Smooth muscle cell (in vitro differentiated cells): ENCODE measurements at regions not wholly inside any gene's neighbourhood (a gene's known extent, or its start where the extent isn't known, plus 50 kb on each side); places are given as distances from the start of the nearest gene placed in this dataset.

ENCODE experiments used
- DNase-seq: peaks from one replicate; lab custom pipeline; 2025; ENCODE audit not compliant: unreplicated experiment; lab: John Stamatoyannopoulos, UW
- H2AFZ ChIP-seq: fragments of 200-600 bp; sonication (generic); 2 replicates; pipeline ENCODE4 v1.6.0; 2016; ENCODE audit warnings: antibody characterized with exemption, low read depth, mild to moderate bottlenecking
- H3F3A ChIP-seq: fragments of 200-600 bp; sonication (generic); 2 replicates; pipeline ENCODE4 v1.6.0; 2017; ENCODE audit warnings: antibody characterized with exemption, low read depth
- H3K27ac ChIP-seq: fragments of 200-600 bp; sonication (generic); 2 replicates; pipeline ENCODE4 v1.5.1; 2016; ENCODE audit warnings: low read depth, mild to moderate bottlenecking
- H3K27me3 ChIP-seq: fragments of 200-600 bp; sonication (generic); 2 replicates; pipeline ENCODE4 v1.6.1; 2016; ENCODE audit warnings: low read depth, mild to moderate bottlenecking
- H3K36me3 ChIP-seq: fragments of 200-600 bp; sonication (generic); 2 replicates; pipeline ENCODE4 v1.5.1; 2016; ENCODE audit warnings: low read depth
- H3K4me1 ChIP-seq: fragments of 200-600 bp; sonication (generic); 2 replicates; pipeline ENCODE4 v1.5.1; 2016; ENCODE audit warnings: low read depth
- H3K4me2 ChIP-seq: fragments of 200-600 bp; sonication (generic); 2 replicates; pipeline ENCODE4 v1.6.0; 2016; ENCODE audit warnings: mild to moderate bottlenecking
- H3K4me3 ChIP-seq: fragments of 200-600 bp; sonication (generic); 2 replicates; pipeline ENCODE4 v1.5.1; 2016; ENCODE audit warnings: mild to moderate bottlenecking
- H3K79me2 ChIP-seq: fragments of 200-600 bp; sonication (generic); 2 replicates; pipeline ENCODE4 v1.6.0; 2016; ENCODE audit warnings: low read depth, mild to moderate bottlenecking
- H3K9ac ChIP-seq: fragments of 200-600 bp; sonication (generic); 2 replicates; pipeline ENCODE4 v1.6.0; 2016; ENCODE audit warnings: low read depth
- H3K9me3 ChIP-seq: fragments of 200-600 bp; sonication (generic); replicated peaks from 2 replicates; pipeline ENCODE4 v1.5.1; 2016; ENCODE audit warnings: low read depth
- H4K20me1 ChIP-seq: fragments of 200-600 bp; sonication (generic); 2 replicates; pipeline ENCODE4 v1.6.0; 2016; ENCODE audit warnings: low read depth
- WGBS: methylation state at CpG from one replicate; pipeline ENCODE4 v1.1.7; 2016; ENCODE audit warnings: low lambda C conversion rate; 5-methylcytosine and 5-hydroxymethylcytosine counted together
- TF ChIP-seq, protein P1 (sequence below): fragments of 200-600 bp; sonication (generic); IDR thresholded peaks from 2 replicates; pipeline ENCODE4 v1.5.1; 2017; ENCODE audit warnings: borderline replicate concordance, mild to moderate bottlenecking, antibody characterized with exemption; ENCODE audit not compliant: insufficient read depth, poor library complexity, severe bottlenecking

- Histone ChIP-seq H3K79me2 (no peaks in the 10 kb centered on the region), H2AFZ (no peak overlapping the region), H3K36me3 (no peaks in the 10 kb centered on the region), H3K4me2 (no peak overlapping the region), H3F3A (no peaks in the 10 kb centered on the region), H3K9me3 (no peaks in the 10 kb centered on the region), H4K20me1 (no peaks in the 10 kb centered on the region), H3K4me3 (no peak overlapping the region), H3K27me3 (no peaks in the 10 kb centered on the region), H3K4me1 (no peaks in the 10 kb centered on the region), H3K27ac (no peak overlapping the region), H3K9ac (no peak overlapping the region)
- 71% methylated on average over 4 of the region's 4 CpGs for WGBS
- TF ChIP-seq, protein P1, sequence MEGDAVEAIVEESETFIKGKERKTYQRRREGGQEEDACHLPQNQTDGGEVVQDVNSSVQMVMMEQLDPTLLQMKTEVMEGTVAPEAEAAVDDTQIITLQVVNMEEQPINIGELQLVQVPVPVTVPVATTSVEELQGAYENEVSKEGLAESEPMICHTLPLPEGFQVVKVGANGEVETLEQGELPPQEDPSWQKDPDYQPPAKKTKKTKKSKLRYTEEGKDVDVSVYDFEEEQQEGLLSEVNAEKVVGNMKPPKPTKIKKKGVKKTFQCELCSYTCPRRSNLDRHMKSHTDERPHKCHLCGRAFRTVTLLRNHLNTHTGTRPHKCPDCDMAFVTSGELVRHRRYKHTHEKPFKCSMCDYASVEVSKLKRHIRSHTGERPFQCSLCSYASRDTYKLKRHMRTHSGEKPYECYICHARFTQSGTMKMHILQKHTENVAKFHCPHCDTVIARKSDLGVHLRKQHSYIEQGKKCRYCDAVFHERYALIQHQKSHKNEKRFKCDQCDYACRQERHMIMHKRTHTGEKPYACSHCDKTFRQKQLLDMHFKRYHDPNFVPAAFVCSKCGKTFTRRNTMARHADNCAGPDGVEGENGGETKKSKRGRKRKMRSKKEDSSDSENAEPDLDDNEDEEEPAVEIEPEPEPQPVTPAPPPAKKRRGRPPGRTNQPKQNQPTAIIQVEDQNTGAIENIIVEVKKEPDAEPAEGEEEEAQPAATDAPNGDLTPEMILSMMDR = no peak
- DNase-seq = no peak
Measured at GRCh38 chr10:8912108-8912507, 857.6 kb downstream of the GATA3 start.

GRCh38 chr10:8913720-8914119 is 859.2 kb downstream of the GATA3 start:
- Histone ChIP-seq H3K4me1 (no peaks in the 10 kb centered on the region), H3K9ac (no peak overlapping the region), H3K4me2 (no peak overlapping the region), H2AFZ (no peak overlapping the region), H4K20me1 (no peaks in the 10 kb centered on the region), H3K79me2 (no peaks in the 10 kb centered on the region), H3F3A (no peaks in the 10 kb centered on the region), H3K4me3 (no peak overlapping the region), H3K27ac (no peak overlapping the region), H3K9me3 (no peaks in the 10 kb centered on the region), H3K27me3 (no peaks in the 10 kb centered on the region), H3K36me3 (no peaks in the 10 kb centered on the region)
- WGBS = 84% methylated on average over 4 of the region's 4 CpGs
- TF ChIP-seq, protein P1 = no peak
- DNase-seq = no peak

DNA sequence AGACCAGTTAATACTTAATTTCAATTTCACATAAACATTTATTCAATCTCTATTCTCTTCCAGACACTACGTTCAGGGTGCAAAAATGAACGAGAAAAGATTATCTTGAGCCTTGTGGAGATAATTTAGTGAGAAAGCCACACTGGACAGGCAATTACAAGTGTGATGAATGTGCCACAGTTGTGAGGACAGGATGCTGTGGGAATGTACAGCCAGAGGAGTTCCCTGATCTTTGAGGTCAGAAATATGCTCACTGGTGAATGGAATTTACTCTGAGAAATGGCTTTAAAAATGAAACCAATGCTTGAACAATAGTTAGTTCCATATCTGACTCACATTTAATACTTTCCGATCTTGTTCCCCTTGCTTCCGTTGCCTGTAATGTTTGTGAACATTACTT is 864.8 kb downstream of the GATA3 start:
- no peaks in the 10 kb centered on the region for H3K36me3 ChIP-seq
- no peaks in the 10 kb centered on the region for H3K27me3 ChIP-seq
- no peak overlapping the region for H3K4me2 ChIP-seq
- H3F3A ChIP-seq = no peaks in the 10 kb centered on the region
- no peaks in the 10 kb centered on the region for H3K79me2 ChIP-seq
- TF ChIP-seq, protein P1 = no peak
- 56% methylated on average over 4 of the region's 4 CpGs for WGBS
- no peak overlapping the region for H3K9ac ChIP-seq
- no peak overlapping the region for H3K27ac ChIP-seq
- no peak for DNase-seq
- no peaks in the 10 kb centered on the region for H3K4me1 ChIP-seq
- H3K9me3 ChIP-seq = no peaks in the 10 kb centered on the region
- H2AFZ ChIP-seq = no peak overlapping the region
- H3K4me3 ChIP-seq = no peak overlapping the region
- H4K20me1 ChIP-seq = no peaks in the 10 kb centered on the region

DNA sequence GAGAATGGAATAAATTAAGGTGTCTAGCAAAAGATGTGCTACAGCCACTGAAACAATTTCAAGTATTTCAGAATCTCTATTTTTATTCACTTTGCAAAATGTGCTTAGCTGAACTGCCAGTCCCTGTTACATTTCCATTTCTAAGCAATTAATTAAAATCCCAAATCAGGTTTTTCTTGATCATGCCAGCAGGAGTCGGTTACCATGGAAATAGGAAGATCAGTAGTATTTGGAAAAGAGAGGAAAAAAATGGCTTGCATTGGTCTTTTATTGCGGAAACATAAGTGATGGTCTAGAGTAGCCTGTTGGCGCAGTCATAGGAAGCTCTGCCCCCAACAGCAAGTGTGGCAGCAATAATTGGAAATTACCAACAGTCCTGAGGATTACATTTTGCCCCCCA is 867.1 kb downstream of the GATA3 start:
- Histone ChIP-seq H3F3A (no peaks in the 10 kb centered on the region), H3K9me3 (no peaks in the 10 kb centered on the region), H3K27ac (no peak overlapping the region), H3K27me3 (no peaks in the 10 kb centered on the region), H3K4me2 (no peak overlapping the region), H3K4me3 (no peak overlapping the region), H3K4me1 (no peaks in the 10 kb centered on the region), H4K20me1 (no peaks in the 10 kb centered on the region), H3K9ac (no peak overlapping the region), H3K36me3 (no peaks in the 10 kb centered on the region), H3K79me2 (no peaks in the 10 kb centered on the region), H2AFZ (no peak overlapping the region)
- 76% methylated on average over 3 of the region's 3 CpGs for WGBS
- TF ChIP-seq, protein P1 = no peak
- no peak for DNase-seq
